B cell (primary cell): ENCODE measurements at regions not wholly inside any gene's neighbourhood (a gene's known extent, or its start where the extent isn't known, plus 50 kb on each side); places are given as distances from the start of the nearest gene placed in this dataset.

ENCODE experiments used
- ATAC-seq: fragments of 200-7000 bp; cut with Tn5 transposase; one replicate; pipeline ENCODE4 v1.10.0; 2021; ENCODE audit warnings: low read depth, mild to moderate bottlenecking, moderate number of reproducible peaks, moderate library complexity
- CTCF ChIA-PET: fragments of 350-600 bp; sonication (Branson Sonifier 250); formaldehyde crosslinking; loops from one replicate; lab custom pipeline; 2021; ENCODE audit warnings: antibody characterized with exemption, inconsistent platforms; lab: Charles Lee
- POLR2A ChIA-PET: fragments of 350-600 bp; sonication (Branson Sonifier 250); formaldehyde crosslinking; loops from one replicate; lab custom pipeline; 2021; ENCODE audit warnings: antibody characterized with exemption; lab: Charles Lee
- DNase-seq: peaks from one replicate; pipeline ENCODE4 v3.0.0; 2013
- H2AFZ ChIP-seq: 2 replicates; pipeline ENCODE4 v1.6.1; 2012; ENCODE audit warnings: mild to moderate bottlenecking, low read depth, low read length; ENCODE audit not compliant: insufficient read depth, poor library complexity, severe bottlenecking
- H3K27ac ChIP-seq, 2 donors: 1 replicate in 1 of 2; 2 replicates in 1 of 2; pipeline ENCODE4 v1.5.1; 2012 to 2013; ENCODE audit warnings: low read length in 2 of 2, mild to moderate bottlenecking in 2 of 2, moderate library complexity in 1 of 2
- H3K27me3 ChIP-seq, 4 experiments: fragments of 200-600 bp in 1 of 4; sonication (generic) in 1 of 4; replicated peaks in 1 of 4; 1 replicate in 2 of 4; 2 replicates in 2 of 4; pipeline versions ENCODE4 v1.6.1 to v1.7.0; 2013 to 2016; ENCODE audit warnings: low read length in 3 of 4, mild to moderate bottlenecking in 2 of 4, mixed read lengths in 1 of 4, moderate library complexity in 1 of 4; ENCODE audit not compliant: insufficient read depth in 4 of 4, control insufficient read depth in 3 of 4; ENCODE audit errors: control extremely low read depth in 1 of 4
- H3K36me3 ChIP-seq, 2 experiments: replicated peaks in 1 of 2; 1 replicate in 1 of 2; 2 replicates in 1 of 2; pipeline versions ENCODE4 v1.6.1 to v1.7.1; 2013; ENCODE audit warnings: low read length in 1 of 2; ENCODE audit not compliant: insufficient read depth in 2 of 2, control insufficient read depth in 1 of 2; ENCODE audit errors: control extremely low read depth in 1 of 2, extremely low read depth in 1 of 2
- H3K4me1 ChIP-seq, 2 donors: fragments of 200-600 bp in 1 of 2; sonication (generic) in 1 of 2; 1 replicate in 1 of 2; 2 replicates in 1 of 2; pipeline versions ENCODE4 v1.5.1 to v1.6.1; 2013 to 2017; ENCODE audit warnings: low read length in 2 of 2; ENCODE audit not compliant: control insufficient read depth in 2 of 2, insufficient read depth in 2 of 2
- H3K4me2 ChIP-seq: replicated peaks from 2 replicates; pipeline ENCODE3; 2012; ENCODE audit warnings: mild to moderate bottlenecking, low read depth, low read length; ENCODE audit not compliant: poor library complexity, severe bottlenecking
- H3K4me3 ChIP-seq, 5 experiments: fragments of 200-600 bp in 1 of 5; sonication (generic) in 1 of 5; 1 replicate in 3 of 5; 2 replicates in 2 of 5; pipeline versions ENCODE4 v1.5.1 to v1.7.0; 2011 to 2016; ENCODE audit warnings: low read length in 4 of 5, mild to moderate bottlenecking in 4 of 5, low read depth in 2 of 5, control low read depth in 1 of 5, moderate library complexity in 1 of 5; ENCODE audit not compliant: insufficient read depth in 1 of 5; ENCODE audit errors: control extremely low read depth in 1 of 5, extremely low read depth in 1 of 5
- H3K79me2 ChIP-seq: fragments of 200-600 bp; sonication (generic); one replicate; pipeline ENCODE4 v1.6.0; 2016; ENCODE audit warnings: low read length; ENCODE audit not compliant: control insufficient read depth, insufficient read depth
- H3K9ac ChIP-seq: fragments of 200-600 bp; sonication (generic); 2 replicates; pipeline ENCODE4 v1.6.1; 2017; ENCODE audit warnings: mild to moderate bottlenecking, low read length, moderate library complexity
- H3K9me3 ChIP-seq, 3 donors: one replicate each; pipeline versions ENCODE4 v1.6.1 to v1.7.1; 2013; ENCODE audit warnings: low read length in 2 of 3; ENCODE audit not compliant: control insufficient read depth in 2 of 3, insufficient read depth in 1 of 3; ENCODE audit errors: control extremely low read depth in 1 of 3
- H4K20me1 ChIP-seq: 2 replicates; pipeline ENCODE4 v1.6.0; 2012; ENCODE audit warnings: mild to moderate bottlenecking, low read length; ENCODE audit not compliant: insufficient read depth, control insufficient read depth, poor library complexity, severe bottlenecking
- H3K27ac Mint-ChIP-seq: one replicate; pipeline ENCODE4 v1.8.0; 2021; ENCODE audit warnings: mixed read lengths
- H3K27me3 Mint-ChIP-seq: one replicate; pipeline ENCODE4 v1.8.0; 2021; ENCODE audit warnings: mixed read lengths
- H3K4me1 Mint-ChIP-seq: one replicate; pipeline ENCODE4 v1.8.0; 2021; ENCODE audit warnings: mixed read lengths
- H3K4me3 Mint-ChIP-seq: one replicate; pipeline ENCODE4 v1.8.0; 2021; ENCODE audit warnings: mixed read lengths
- H3K9me3 Mint-ChIP-seq: one replicate; pipeline ENCODE4 v1.8.0; 2022; ENCODE audit warnings: mixed read lengths; ENCODE audit not compliant: insufficient read depth
- CTCF ChIP-seq: fragments of 200-600 bp; IDR thresholded peaks from one replicate; pipeline ENCODE4 v1.8.0; 2022; ENCODE audit warnings: antibody characterized with exemption, mild to moderate bottlenecking
- EZH2 ChIP-seq: IDR thresholded peaks from 2 replicates; pipeline ENCODE4 v1.6.1; 2012; ENCODE audit warnings: borderline replicate concordance, low read depth, mild to moderate bottlenecking, moderate library complexity, low read length; ENCODE audit not compliant: insufficient read depth, poor library complexity, severe bottlenecking
- WGBS: methylation state at CpG from one replicate; pipeline ENCODE4 v1.1.5; 2013; ENCODE audit warnings: missing lambda C conversion rate; ENCODE audit not compliant: insufficient coverage; 5-methylcytosine and 5-hydroxymethylcytosine counted together
- intact Hi-C: fragments of 100-400 bp; cut with micrococcal nuclease; formaldehyde crosslinking; loops from one replicate; pipeline ENCODE4 v1.10.0; 2022

GRCh38 chr9:92224177-92224576 is 69.3 kb downstream of the IARS1 start:
- Mint-ChIP-seq H3K27me3 (no peaks in the 10 kb centered on the region), H3K4me1 (no peaks in the 10 kb centered on the region), H3K4me3 (no peak overlapping the region), H3K9me3 (peaks cover 2% of the 10 kb centered on the region), H3K27ac (no peak overlapping the region)
- Histone ChIP-seq H3K79me2 (no peaks in the 10 kb centered on the region), H3K27me3 (no peaks in the 10 kb centered on the region), H3K4me3 (no peak overlapping the region), H3K4me1 (no peaks in the 10 kb centered on the region), H3K36me3 (peaks cover 16 to 53% of the 10 kb centered on the region in 2 experiments), H3K4me2 (no peak overlapping the region), H2AFZ (no peak overlapping the region), H3K9ac (no peak overlapping the region), H3K9me3 (peaks cover 0 to 16% (median 2%) of the 10 kb centered on the region in 3 donors), H3K27ac (no peak overlapping the region), H4K20me1 (no peaks in the 10 kb centered on the region)
- DNase-seq: no peak
- intact Hi-C loops: no loop called here
- TF ChIP-seq CTCF (no peak), EZH2 (no peak)
- WGBS: 98% methylated on average over 4 of the region's 4 CpGs
- no peak for ATAC-seq
- POLR2A ChIA-PET: no interaction called here
- CTCF ChIA-PET: no interaction called here

DNA sequence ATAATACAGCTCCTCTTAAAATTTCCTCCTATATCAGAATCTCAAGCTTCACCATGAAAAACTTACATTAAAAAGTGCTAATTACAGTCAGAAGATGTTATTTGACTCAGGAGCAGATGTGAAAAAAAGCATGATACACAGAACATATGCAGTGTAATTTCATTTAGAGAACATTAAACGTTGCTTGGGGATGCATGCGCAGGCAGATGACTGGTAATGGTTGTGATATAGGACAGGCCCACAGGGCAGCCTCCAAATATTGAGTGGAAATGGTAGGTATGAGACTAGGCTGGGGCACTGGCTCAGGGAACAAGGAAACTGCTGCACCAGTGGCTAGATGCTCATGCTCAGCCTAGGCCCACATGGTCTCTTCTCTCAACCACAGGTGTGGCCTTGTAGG is 69.7 kb downstream of the IARS1 start:
- H4K20me1 ChIP-seq: no peaks in the 10 kb centered on the region
- POLR2A ChIA-PET: no interaction called here
- ATAC-seq (no peak), DNase-seq (no peak)
- no peaks in the 10 kb centered on the region for H3K27me3 ChIP-seq
- H3K27me3 Mint-ChIP-seq: no peaks in the 10 kb centered on the region
- CTCF ChIA-PET: no interaction called here
- peaks cover 0 to 16% (median 2%) of the 10 kb centered on the region in 3 donors for H3K9me3 ChIP-seq
- H3K4me1 Mint-ChIP-seq: no peaks in the 10 kb centered on the region
- H3K9ac ChIP-seq: no peak overlapping the region
- H3K27ac ChIP-seq: no peak overlapping the region
- no peak overlapping the region for H3K27ac Mint-ChIP-seq
- intact Hi-C loops: no loop called here
- no peak for TF ChIP-seq CTCF
- TF ChIP-seq EZH2: no peak
- no peak overlapping the region for H3K4me3 Mint-ChIP-seq
- H3K79me2 ChIP-seq: no peaks in the 10 kb centered on the region
- H3K36me3 ChIP-seq: peaks cover 16 to 48% of the 10 kb centered on the region in 2 experiments
- no peak overlapping the region for H3K4me3 ChIP-seq
- H3K4me1 ChIP-seq: no peaks in the 10 kb centered on the region
- H2AFZ ChIP-seq: no peak overlapping the region
- WGBS: 100% methylated on average over 2 of the region's 2 CpGs
- H3K4me2 ChIP-seq: no peak overlapping the region
- peaks cover 2% of the 10 kb centered on the region for H3K9me3 Mint-ChIP-seq
